Immature natural killer cell (primary cell): ENCODE measurements at regions not wholly inside any gene's neighbourhood (a gene's known extent, or its start where the extent isn't known, plus 50 kb on each side); places are given as distances from the start of the nearest gene placed in this dataset.

ENCODE experiments used
- DNase-seq, 3 donors: peaks; one replicate each; pipeline ENCODE4 v3.0.0; 2022; ENCODE audit warnings: mixed read lengths in 1 of 3
- H3K27ac Mint-ChIP-seq, 6 donors: one replicate each; pipeline ENCODE4 v1.8.0; 2020; ENCODE audit warnings: mixed read lengths in 6 of 6, mild to moderate bottlenecking in 5 of 6, inconsistent platforms in 4 of 6, moderate library complexity in 3 of 6
- H3K27me3 Mint-ChIP-seq, 3 donors: one replicate each; pipeline ENCODE4 v1.8.0; 2020 to 2021; ENCODE audit warnings: low read depth in 3 of 3, mild to moderate bottlenecking in 3 of 3, mixed read lengths in 3 of 3, moderate library complexity in 3 of 3, inconsistent platforms in 1 of 3
- H3K36me3 Mint-ChIP-seq, 3 donors: one replicate each; pipeline ENCODE4 v1.8.0; 2020; ENCODE audit warnings: mixed read lengths in 3 of 3, inconsistent platforms in 2 of 3, mild to moderate bottlenecking in 2 of 3
- H3K4me1 Mint-ChIP-seq, 2 donors: one replicate each; pipeline ENCODE4 v1.8.0; 2020; ENCODE audit warnings: inconsistent platforms in 2 of 2, mild to moderate bottlenecking in 2 of 2, mixed read lengths in 2 of 2, moderate library complexity in 1 of 2
- H3K4me3 Mint-ChIP-seq, 5 donors: one replicate each; pipeline ENCODE4 v1.8.0; 2020; ENCODE audit warnings: mild to moderate bottlenecking in 5 of 5, mixed read lengths in 5 of 5, inconsistent platforms in 3 of 5, moderate library complexity in 3 of 5
- H3K9me3 Mint-ChIP-seq, 6 donors: one replicate each; pipeline ENCODE4 v1.8.0; 2020; ENCODE audit warnings: mild to moderate bottlenecking in 6 of 6, mixed read lengths in 6 of 6, inconsistent platforms in 4 of 6, moderate library complexity in 3 of 6

GRCh38 chr5:39780347-39780746 is 355.6 kb upstream of the DAB2 start:
- no peak overlapping the region for H3K4me3 Mint-ChIP-seq
- H3K36me3 Mint-ChIP-seq: no peaks in the 10 kb centered on the region
- peaks cover 0 to 4% (median 0%) of the 10 kb centered on the region in 6 donors for H3K9me3 Mint-ChIP-seq
- no peaks in the 10 kb centered on the region for H3K4me1 Mint-ChIP-seq
- H3K27me3 Mint-ChIP-seq: peaks cover 2 to 13% (median 4%) of the 10 kb centered on the region in 3 donors
- DNase-seq: no peak
- H3K27ac Mint-ChIP-seq: no peak overlapping the region

GRCh38 chr5:39779831-39780230 is 355.1 kb upstream of the DAB2 start:
- Mint-ChIP-seq H3K9me3 (peaks cover 0 to 4% (median 0%) of the 10 kb centered on the region in 6 donors), H3K27ac (no peak overlapping the region), H3K36me3 (no peaks in the 10 kb centered on the region), H3K4me3 (no peak overlapping the region), H3K27me3 (peaks cover 2 to 13% (median 4%) of the 10 kb centered on the region in 3 donors), H3K4me1 (no peaks in the 10 kb centered on the region)
- no peak for DNase-seq

GRCh38 chr5:39775797-39776365 is 351.1 kb upstream of the DAB2 start:
- Mint-ChIP-seq H3K9me3 (peaks cover 0 to 4% (median 0%) of the 10 kb centered on the region in 6 donors), H3K4me1 (no peaks in the 10 kb centered on the region), H3K27ac (no peak overlapping the region), H3K36me3 (no peaks in the 10 kb centered on the region), H3K4me3 (no peak overlapping the region), H3K27me3 (peaks cover 0 to 9% (median 3%) of the 10 kb centered on the region in 3 donors)
- DNase-seq: no peak

- DNase-seq: no peak
- no peak overlapping the region for H3K27ac Mint-ChIP-seq
- no peaks in the 10 kb centered on the region for H3K4me1 Mint-ChIP-seq
- peaks cover 0 to 4% (median 0%) of the 10 kb centered on the region in 6 donors for H3K9me3 Mint-ChIP-seq
- H3K27me3 Mint-ChIP-seq: peaks cover 0 to 11% (median 2%) of the 10 kb centered on the region in 3 donors
- no peak overlapping the region for H3K4me3 Mint-ChIP-seq
- H3K36me3 Mint-ChIP-seq: no peaks in the 10 kb centered on the region
Measured at GRCh38 chr5:39775086-39775796, 350.5 kb upstream of the DAB2 start.

GRCh38 chr5:39774605-39775004 is 349.8 kb upstream of the DAB2 start:
- DNase-seq: no peak
- no peaks in the 10 kb centered on the region for H3K36me3 Mint-ChIP-seq

GRCh38 chr5:39772307-39772706 is 347.5 kb upstream of the DAB2 start:
- Mint-ChIP-seq H3K9me3 (peaks cover 0 to 2% (median 0%) of the 10 kb centered on the region in 6 donors), H3K27me3 (peaks cover 0 to 6% (median 2%) of the 10 kb centered on the region in 3 donors), H3K36me3 (no peaks in the 10 kb centered on the region), H3K27ac (no peak overlapping the region), H3K4me3 (no peak overlapping the region), H3K4me1 (no peaks in the 10 kb centered on the region)
- DNase-seq: no peak

More at GRCh38 chr5:39774605-39775004, 349.8 kb upstream of the DAB2 start:
- Mint-ChIP-seq H3K9me3 (peaks cover 0 to 4% (median 0%) of the 10 kb centered on the region in 6 donors), H3K4me1 (no peaks in the 10 kb centered on the region), H3K4me3 (no peak overlapping the region), H3K27me3 (peaks cover 0 to 11% (median 2%) of the 10 kb centered on the region in 3 donors), H3K27ac (no peak overlapping the region)

- Mint-ChIP-seq H3K36me3 (no peaks in the 10 kb centered on the region), H3K27me3 (peaks cover 0 to 8% (median 2%) of the 10 kb centered on the region in 3 donors), H3K4me3 (no peak overlapping the region), H3K4me1 (no peaks in the 10 kb centered on the region), H3K9me3 (peaks cover 0 to 8% (median 0%) of the 10 kb centered on the region in 6 donors), H3K27ac (no peak overlapping the region)
- no peak for DNase-seq
Measured at GRCh38 chr5:39767916-39768315, 343.1 kb upstream of the DAB2 start.

- H3K27ac Mint-ChIP-seq: no peak overlapping the region
- H3K4me3 Mint-ChIP-seq: no peak overlapping the region
- no peak for DNase-seq
- H3K27me3 Mint-ChIP-seq: peaks cover 0 to 5% (median 0%) of the 10 kb centered on the region in 3 donors
- no peaks in the 10 kb centered on the region for H3K4me1 Mint-ChIP-seq
- peaks cover 0 to 8% (median 0%) of the 10 kb centered on the region in 6 donors for H3K9me3 Mint-ChIP-seq
- no peaks in the 10 kb centered on the region for H3K36me3 Mint-ChIP-seq
Measured at GRCh38 chr5:39765366-39765765, 340.6 kb upstream of the DAB2 start.

GRCh38 chr5:39762761-39763160 is 338.0 kb upstream of the DAB2 start:
- Mint-ChIP-seq H3K36me3 (no peaks in the 10 kb centered on the region), H3K27ac (no peak overlapping the region), H3K4me3 (no peak overlapping the region), H3K4me1 (no peaks in the 10 kb centered on the region), H3K27me3 (peaks cover 0 to 5% (median 0%) of the 10 kb centered on the region in 3 donors), H3K9me3 (peaks cover 0 to 8% (median 0%) of the 10 kb centered on the region in 6 donors)
- no peak for DNase-seq

GRCh38 chr5:39761199-39761950 is 336.6 kb upstream of the DAB2 start:
- Mint-ChIP-seq H3K4me1 (no peaks in the 10 kb centered on the region), H3K36me3 (no peaks in the 10 kb centered on the region), H3K9me3 (peaks cover 0 to 2% (median 0%) of the 10 kb centered on the region in 6 donors), H3K4me3 (no peak overlapping the region), H3K27ac (no peak overlapping the region), H3K27me3 (peaks cover 0 to 5% (median 0%) of the 10 kb centered on the region in 3 donors)
- DNase-seq: no peak

- Mint-ChIP-seq H3K27me3 (peaks cover 0 to 5% (median 0%) of the 10 kb centered on the region in 3 donors), H3K4me1 (no peaks in the 10 kb centered on the region), H3K36me3 (no peaks in the 10 kb centered on the region), H3K9me3 (peaks cover 0 to 2% (median 0%) of the 10 kb centered on the region in 6 donors), H3K27ac (no peak overlapping the region), H3K4me3 (no peak overlapping the region)
- DNase-seq: no peak
Measured at GRCh38 chr5:39760385-39761198, 335.8 kb upstream of the DAB2 start.

- H3K36me3 Mint-ChIP-seq: no peaks in the 10 kb centered on the region
- H3K9me3 Mint-ChIP-seq: no peaks in the 10 kb centered on the region
- H3K27ac Mint-ChIP-seq: no peak overlapping the region
- no peak for DNase-seq
- peaks cover 0 to 2% (median under 1%) of the 10 kb centered on the region in 3 donors for H3K27me3 Mint-ChIP-seq
- no peak overlapping the region for H3K4me3 Mint-ChIP-seq
- H3K4me1 Mint-ChIP-seq: no peaks in the 10 kb centered on the region
Measured at GRCh38 chr5:39759701-39760100, 334.9 kb upstream of the DAB2 start.

- DNase-seq: no peak
- Mint-ChIP-seq H3K4me3 (no peak overlapping the region), H3K27me3 (peaks cover 0 to 9% (median under 1%) of the 10 kb centered on the region in 3 donors), H3K4me1 (no peaks in the 10 kb centered on the region), H3K27ac (no peak overlapping the region), H3K9me3 (no peaks in the 10 kb centered on the region), H3K36me3 (no peaks in the 10 kb centered on the region)
Measured at GRCh38 chr5:39758426-39758825, 333.6 kb upstream of the DAB2 start.
